Amniotic stem cell (primary cell): ENCODE measurements at regions not wholly inside any gene's neighbourhood (a gene's known extent, or its start where the extent isn't known, plus 50 kb on each side); places are given as distances from the start of the nearest gene placed in this dataset.

ENCODE experiments used
- DNase-seq: peaks from one replicate; lab custom pipeline; 2025; lab: John Stamatoyannopoulos, UW

DNA sequence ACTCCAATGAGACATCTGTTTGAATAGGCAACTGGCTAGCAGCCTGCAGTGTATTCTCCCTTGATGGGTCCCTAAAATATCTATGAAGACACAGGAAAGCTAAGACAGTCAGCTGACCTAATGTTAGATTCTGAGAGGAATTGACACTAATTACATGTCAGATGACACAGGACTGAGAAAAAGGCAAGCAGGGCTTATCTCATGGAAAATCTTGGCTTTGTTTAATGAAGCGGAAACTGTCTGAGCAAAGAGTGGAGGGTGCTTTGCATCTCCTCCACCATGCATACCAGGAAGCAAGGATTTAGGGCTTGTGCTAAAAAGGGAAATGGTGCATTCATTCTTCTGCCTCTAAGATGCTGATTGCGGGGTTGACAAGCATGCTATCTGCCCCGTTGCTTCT lies 135.5 kb upstream of the GLI3 start:
- no peak for DNase-seq

DNA sequence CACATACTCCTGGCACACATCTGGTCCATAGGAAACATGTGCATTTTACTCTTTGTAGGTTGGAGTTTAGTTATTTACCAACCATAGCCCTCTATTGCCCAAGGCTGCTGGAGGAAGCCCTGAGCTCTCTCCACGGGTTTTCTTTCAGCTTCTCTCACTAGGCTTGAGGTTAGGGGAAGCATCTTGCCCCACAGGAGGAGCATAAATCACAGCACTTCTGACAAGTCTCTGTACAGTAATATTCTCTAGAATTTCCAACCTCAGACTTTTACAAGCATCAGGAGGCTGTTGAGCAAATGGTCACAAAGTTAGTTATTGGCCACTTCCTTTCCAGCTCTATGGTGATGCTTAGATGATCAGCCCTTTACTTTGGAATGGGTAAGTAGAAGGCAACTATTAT lies 122.9 kb upstream of the GLI3 start:
- DNase-seq, result no peak

DNA sequence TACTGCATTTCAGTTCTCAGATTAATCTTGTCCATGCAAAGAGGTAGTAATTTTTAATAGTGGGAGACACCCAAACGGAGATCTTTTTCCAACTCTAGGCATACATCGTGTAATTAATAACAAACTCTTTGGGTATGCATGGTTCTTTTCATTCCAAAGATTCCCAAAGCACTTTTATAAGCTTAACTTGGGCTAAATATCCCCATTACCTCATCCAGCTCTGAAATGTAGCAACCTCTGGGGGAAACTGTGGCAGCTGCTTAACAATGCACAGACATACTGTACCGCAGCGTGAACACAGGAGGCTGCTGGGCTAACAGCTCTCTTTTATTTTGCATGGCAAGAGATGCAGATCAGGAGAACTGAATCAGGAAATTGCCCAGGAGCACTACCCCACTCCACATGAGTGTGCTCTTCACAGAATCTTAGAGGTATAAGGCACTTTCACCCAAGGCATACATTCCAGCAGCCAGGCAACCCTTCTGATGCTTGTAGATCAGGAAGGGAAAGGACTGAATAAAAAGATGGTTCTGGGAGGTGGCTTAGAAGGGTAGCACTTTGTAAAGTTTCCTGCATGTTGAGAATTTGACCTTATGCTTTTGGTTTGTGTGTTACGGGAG lies 114.4 kb upstream of the GLI3 start:
- no peak for DNase-seq

GRCh38 chr7:42350801-42351200 lies 113.8 kb upstream of the GLI3 start:
- DNase-seq, result no peak

DNA sequence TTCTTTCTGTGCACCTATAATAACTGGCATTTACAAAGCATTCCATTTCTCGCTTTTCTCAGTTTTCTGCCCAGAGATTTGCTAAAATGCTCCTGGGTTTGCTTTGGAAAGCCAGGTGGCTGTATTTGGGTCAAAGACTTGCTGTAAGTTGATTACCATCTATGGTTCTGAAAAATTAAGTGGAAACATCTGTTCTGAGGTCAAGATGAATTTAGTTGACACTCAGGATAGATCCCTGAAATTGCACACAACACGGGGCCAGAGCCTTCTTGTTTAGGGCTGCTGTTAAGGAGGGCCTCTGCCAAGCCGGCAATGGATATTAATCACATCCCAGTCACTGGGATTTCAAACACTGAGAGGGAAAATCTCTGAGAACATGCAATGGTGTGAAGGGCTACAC lies 111.6 kb upstream of the GLI3 start:
- DNase-seq, result no peak

DNA sequence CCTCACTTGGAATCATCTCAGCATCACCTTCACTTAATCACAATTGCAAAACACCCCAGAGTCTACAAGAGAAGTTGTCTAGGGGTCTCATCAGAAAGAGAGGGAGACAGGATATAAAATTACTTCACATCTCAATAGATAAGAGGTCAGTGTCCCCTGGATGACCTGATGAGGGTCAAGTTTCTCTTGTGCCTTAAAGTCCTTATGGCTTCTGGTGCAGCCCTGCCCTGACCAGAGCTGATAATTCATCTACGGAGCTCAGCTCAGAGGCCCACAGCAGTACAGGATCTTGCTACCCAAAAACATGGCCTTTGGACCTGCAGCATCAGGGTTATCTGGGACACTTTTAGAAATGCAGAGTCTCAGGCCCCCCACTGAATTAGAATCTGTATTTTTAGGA lies 111.1 kb upstream of the GLI3 start:
- no peak for DNase-seq

GRCh38 chr7:42347616-42348015 lies 110.6 kb upstream of the GLI3 start:
- DNase-seq, result no peak

DNA sequence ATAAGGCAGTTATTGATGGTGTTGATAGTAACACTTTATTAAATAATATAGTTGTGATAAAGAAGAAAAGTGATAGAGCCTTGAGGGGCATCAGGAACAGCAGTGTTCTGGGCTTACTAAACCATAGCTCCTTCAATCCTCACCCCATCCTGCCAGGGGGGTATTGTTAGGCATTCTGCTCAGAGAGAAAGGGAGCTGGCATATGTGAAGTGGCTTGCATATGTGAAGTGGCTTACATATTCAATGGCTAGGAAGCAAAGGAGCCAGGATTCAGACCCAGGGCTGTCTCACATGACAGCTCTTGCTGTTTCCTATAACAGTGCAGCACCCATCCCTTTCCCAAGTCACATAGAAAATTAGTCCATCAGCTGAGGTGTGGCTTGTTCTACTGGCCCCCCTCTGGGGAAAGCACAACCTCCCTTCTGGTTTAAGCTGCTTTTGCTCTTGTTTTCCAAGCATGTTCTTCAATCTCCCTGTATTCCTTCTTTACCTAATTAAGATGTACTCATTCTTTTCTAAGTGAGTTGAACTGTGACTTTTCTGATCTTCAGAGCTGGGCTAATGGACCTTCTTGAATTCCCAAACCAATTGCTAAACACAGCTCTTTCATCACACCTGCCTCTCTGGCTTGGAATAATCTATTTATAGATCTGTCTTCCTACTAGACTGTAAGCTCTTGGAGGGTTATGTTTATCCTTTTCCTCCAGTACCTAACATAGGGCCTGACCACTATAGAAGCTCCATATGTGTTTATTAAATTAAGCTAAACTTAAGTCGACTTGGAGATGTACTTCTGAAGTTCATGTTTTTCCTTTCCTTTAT lies 108.7 kb upstream of the GLI3 start:
- no peak for DNase-seq

GRCh38 chr7:42344198-42344755 lies 107.3 kb upstream of the GLI3 start:
- DNase-seq, result no peak

- DNase-seq, result no peak
Measured at GRCh38 chr7:42342381-42342780, 105.4 kb upstream of the GLI3 start.

DNA sequence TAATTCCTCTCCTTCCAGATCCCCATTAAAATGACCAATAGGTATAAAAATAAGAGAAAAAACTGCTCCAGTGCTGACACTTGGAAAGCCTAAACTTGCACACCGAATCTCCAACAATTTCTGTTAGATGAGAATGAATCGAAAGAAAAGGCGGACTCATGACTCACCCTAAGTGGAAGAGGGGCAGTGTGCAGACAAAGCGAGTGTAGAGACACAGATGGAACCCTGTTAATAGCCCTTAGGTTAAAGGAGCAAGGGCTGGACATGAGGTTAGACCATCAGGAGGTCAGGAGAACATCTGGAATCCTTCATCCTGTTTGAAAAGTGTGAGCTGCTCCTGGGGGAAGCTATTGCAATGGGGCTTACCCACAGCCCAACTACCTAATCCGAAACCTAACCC lies 103.4 kb upstream of the GLI3 start:
- DNase-seq, result no peak

DNA sequence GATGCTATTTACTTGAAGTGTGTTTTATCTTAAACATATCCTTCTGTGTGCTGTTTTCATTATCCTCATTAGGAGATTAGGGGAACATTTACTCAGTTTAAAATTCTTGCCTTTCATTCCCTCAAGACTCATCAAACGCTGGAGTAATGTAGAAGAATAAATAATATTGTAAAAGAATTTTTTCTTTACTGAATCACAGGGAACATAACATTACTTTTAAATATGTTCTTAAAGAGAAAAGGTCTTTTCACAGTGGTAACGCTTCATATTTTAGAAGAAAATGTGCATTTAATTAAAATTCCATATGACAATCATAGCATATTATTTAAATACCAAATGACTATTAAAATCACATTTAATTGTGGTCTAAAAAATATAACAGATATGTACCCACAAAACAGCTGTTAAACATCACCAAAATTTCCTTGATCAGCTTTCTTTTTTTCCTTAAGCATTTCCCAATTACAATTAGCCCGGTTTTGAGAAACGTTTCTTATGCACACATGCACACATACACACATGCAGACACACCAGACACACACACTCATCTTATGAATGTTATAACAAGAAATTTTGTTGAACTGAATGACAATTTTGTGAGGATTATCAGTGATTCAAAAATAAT lies 102.0 kb upstream of the GLI3 start:
- no peak for DNase-seq

GRCh38 chr7:42338231-42338915 lies 101.4 kb upstream of the GLI3 start:
- DNase-seq, result peak; percentile 8

DNA sequence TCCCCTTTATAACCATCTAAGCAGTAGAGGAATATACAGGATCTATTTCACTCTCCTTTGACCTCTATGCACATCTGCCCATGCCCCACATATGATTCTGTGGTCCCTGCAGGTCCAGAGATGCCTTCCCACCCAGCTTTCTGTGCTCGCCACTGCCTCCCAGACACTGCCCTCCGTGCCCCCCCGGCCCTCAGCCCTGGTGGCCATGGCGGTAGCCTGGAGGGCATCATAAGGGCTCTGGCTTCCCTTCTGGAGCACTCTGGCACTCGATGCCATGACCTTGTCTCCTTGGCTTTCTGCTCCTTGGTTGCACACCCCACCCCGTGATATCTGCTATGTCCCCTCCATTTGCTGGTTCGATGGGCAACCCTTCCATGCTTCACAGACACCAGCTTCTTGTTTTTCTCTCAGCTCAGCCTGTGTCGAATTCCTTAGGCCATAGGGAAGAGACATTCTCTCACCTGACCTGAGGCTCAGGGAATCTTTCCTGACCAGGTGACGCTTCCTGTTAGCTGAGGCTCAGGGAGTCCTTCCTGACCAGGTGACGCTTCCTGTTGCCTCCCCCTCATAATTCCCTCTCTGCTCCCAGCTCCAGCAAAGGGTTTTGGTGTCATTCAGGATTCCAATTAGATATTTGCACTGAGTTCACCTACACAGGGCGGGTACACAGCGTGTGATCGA lies 100.4 kb upstream of the GLI3 start:
- no peak for DNase-seq

DNA sequence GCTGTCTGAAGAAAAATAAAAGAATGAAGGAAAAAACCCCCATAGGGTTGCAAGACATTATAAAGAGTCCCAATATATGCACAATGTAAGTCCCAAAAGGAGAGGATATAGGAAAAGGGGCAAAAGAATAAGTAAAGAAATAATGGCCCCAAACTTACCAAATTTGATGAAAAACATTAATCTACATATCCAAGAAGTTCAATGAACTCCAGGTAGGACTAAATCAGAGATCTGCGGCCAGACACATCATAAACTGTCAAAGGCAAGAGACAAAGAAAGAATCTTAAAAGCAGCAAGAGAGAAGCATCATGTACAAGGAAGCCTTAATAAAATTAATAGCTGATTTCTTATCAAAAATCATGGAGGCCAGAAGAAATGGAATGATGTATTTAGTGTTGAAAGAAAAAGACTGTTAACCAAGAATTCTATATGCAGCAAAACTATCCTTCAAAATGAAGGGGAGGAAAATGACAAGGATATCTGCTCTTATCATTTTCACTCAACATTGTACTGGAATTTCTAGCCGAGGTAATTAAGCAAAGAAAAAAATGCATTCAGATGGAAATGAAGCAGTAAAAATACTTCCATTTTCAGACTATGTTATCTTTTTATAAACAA lies 95.7 kb upstream of the GLI3 start:
- DNase-seq, result no peak

DNA sequence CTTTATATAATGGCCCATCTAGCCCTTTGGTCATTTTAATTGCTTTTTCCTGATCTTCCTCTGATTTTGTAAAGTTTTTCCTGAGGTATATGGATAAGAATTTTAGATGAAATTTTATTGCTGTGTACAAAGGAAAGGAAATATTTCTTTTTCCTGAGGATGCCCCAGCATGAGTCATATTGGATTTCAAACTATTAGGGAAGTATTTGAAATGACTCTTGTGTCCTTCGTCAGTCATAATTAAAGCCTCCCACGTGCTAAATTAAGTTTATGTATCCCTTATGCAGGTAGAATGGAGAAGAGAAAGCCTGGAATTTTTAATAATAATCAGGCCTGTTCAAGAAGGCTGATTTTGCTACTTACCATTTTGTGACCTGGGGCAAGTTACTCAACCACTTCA lies 82.6 kb upstream of the GLI3 start:
- DNase-seq, result no peak

DNA sequence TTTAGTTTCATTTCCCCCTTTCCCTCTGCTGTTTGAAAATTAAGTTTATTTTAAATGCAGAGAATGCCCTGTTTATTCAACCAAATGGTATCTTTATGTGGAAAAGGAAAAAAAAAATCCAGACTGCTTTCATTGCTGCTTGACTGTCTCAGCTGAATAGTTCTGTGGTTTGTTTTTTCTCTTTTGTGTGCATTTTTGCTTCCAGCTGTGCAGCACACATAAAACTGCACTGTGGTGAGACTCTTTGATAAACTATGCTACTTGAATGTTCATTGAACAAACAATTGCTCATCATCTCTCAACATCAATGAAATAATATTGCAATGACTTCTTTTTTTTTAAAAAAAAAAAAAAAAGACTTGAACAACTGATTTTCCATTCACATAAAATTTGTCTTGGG lies 78.6 kb upstream of the GLI3 start:
- DNase-seq, result no peak

GRCh38 chr7:42315103-42315502 lies 78.1 kb upstream of the GLI3 start:
- no peak for DNase-seq

DNA sequence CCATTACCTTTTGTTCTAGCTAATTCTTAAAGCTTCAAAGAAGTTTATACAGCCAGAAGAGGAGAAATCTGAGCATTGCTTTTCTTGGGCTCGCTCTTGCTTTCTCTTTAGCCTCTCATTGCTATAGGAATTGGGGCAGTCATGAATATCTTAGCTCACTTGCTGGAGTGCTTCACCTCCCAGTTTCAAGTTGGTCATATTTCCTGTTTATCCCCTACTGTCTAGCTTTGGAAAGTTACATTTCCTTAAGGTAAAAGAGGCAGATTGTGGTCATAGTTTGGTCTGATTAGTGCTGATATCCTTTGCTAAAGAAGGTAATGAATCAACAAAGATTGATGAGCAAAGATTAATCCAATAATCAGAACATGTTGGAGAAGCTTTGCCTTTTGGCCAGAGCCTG lies 77.7 kb upstream of the GLI3 start:
- DNase-seq, result no peak

DNA sequence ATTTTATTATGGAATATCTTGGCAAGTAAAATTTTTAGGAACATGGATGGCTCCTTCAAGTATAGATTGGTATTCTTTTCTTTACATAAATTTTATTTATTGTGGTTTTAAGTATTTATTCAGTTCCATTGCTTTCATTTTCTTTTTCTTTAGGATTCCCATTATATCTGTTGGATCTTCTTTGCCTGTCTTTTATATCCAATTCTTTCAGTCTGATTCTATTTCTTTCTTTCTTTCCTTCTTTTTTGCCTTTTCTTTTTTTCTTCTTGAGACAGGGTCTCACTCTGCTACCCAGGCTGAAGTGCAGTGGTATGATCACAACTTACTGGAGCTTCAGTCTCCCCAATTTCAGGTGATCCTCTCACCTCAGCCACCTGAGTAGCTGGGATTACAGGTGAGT lies 74.2 kb upstream of the GLI3 start:
- DNase-seq, result no peak

DNA sequence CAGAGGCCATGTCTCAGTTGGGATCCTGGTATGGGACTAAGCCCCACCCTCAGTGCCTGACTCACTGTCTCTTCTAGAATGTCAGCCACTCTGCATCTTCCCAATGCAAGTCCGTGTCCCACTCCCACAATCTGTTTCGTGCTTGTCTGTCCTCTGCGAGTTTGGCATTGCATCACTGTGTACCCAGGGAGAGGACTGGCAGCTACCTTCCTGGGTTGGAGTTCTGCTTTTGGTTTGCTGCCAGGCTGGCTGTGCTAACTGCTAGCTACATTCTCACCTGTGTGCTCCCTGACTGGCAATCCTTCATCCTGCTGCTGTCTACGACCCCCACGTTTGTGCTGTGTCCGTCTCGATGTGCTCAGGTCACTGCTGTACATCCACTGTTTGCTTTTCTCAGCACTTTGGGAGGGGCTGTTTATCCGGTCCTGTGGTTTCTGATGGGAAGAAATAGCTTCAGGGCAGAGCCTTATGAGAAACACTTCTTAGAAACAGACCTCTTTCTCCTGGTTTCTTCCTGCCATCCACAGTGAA lies 56.0 kb upstream of the GLI3 start:
- no peak for DNase-seq
